Stimulated activated naive CD8-positive, alpha-beta T cell treated with anti-CD3 and anti-CD28 coated beads, Interleukin-15, Interleukin-2, amounts not matched to agents 100 U/mL and 50 U/mL, for 24 hours (primary cell): ENCODE measurements at regions not wholly inside any gene's neighbourhood (a gene's known extent, or its start where the extent isn't known, plus 50 kb on each side); places are given as distances from the start of the nearest gene placed in this dataset.
"Not testable (repeated sequence)": the region's sequence is repeated elsewhere in the genome, so short reads cannot be mapped to it uniquely, and the experiment has no call there.

Source experiments
- ATAC-seq: fragments of 150-1000 bp; cut with Tn5 transposase; one replicate; pipeline ENCODE4 v1.10.0; 2021
- DNase-seq: peaks from one replicate; pipeline ENCODE4 v3.0.0; 2021

- ATAC-seq, result no peak
- DNase-seq, result no peak
Observed at GRCh38 chr14:39576258-39576657, 144.0 kb upstream of the FBXO33 start.

GRCh38 chr14:39568809-39569538 is 136.7 kb upstream of the FBXO33 start:
- ATAC-seq, result no peak
- no peak for DNase-seq

- DNase-seq (no peak), ATAC-seq (no peak)
Observed at GRCh38 chr14:39566795-39567194, 134.6 kb upstream of the FBXO33 start.

- ATAC-seq (peak; percentile 40), DNase-seq (no peak)
Observed at GRCh38 chr14:39563361-39563760, 131.1 kb upstream of the FBXO33 start.

GRCh38 chr14:39562175-39562574 is 129.9 kb upstream of the FBXO33 start:
- DNase-seq, result no peak
- no peak for ATAC-seq

- DNase-seq (no peak), ATAC-seq (no peak)
Observed at GRCh38 chr14:39558525-39558924, 126.3 kb upstream of the FBXO33 start.

GRCh38 chr14:39555749-39556148 is 123.5 kb upstream of the FBXO33 start:
- DNase-seq, result no peak
- no peak for ATAC-seq

- DNase-seq, result no peak
- ATAC-seq, result no peak
Observed at GRCh38 chr14:39554576-39554975, 122.3 kb upstream of the FBXO33 start.

- no peak for ATAC-seq
Observed at GRCh38 chr14:39548358-39548757, 116.1 kb upstream of the FBXO33 start.

GRCh38 chr14:39547845-39548244 is 115.6 kb upstream of the FBXO33 start:
- ATAC-seq, result no peak
- DNase-seq, result no peak

More at GRCh38 chr14:39548358-39548757, 116.1 kb upstream of the FBXO33 start:
- DNase-seq, result no peak

GRCh38 chr14:39505812-39506211 is 73.6 kb upstream of the FBXO33 start:
- no peak for ATAC-seq
- DNase-seq, result no peak

GRCh38 chr14:39500253-39500652 is 68.0 kb upstream of the FBXO33 start:
- ATAC-seq (no peak), DNase-seq (no peak)

- ATAC-seq, result no peak
- DNase-seq, result no peak
Observed at GRCh38 chr14:39499514-39499913, 67.3 kb upstream of the FBXO33 start.

GRCh38 chr14:39497677-39498076 is 65.4 kb upstream of the FBXO33 start:
- not testable (repeated sequence) for ATAC-seq, DNase-seq

- DNase-seq (no peak), ATAC-seq (no peak)
Observed at GRCh38 chr14:39492267-39492666, 60.0 kb upstream of the FBXO33 start.

GRCh38 chr14:39491134-39491571 is 58.9 kb upstream of the FBXO33 start:
- ATAC-seq (no peak), DNase-seq (no peak)

GRCh38 chr14:39488600-39488999 is 56.4 kb upstream of the FBXO33 start:
- DNase-seq, result no peak
- no peak for ATAC-seq

GRCh38 chr14:39483682-39484081 is 51.4 kb upstream of the FBXO33 start:
- no peak for ATAC-seq

More at GRCh38 chr14:39483682-39484081, 51.4 kb upstream of the FBXO33 start:
- no peak for DNase-seq
